ENCODE measurements at regions not wholly inside any gene's neighbourhood (a gene's known extent, or its start where the extent isn't known, plus 50 kb on each side); places are given as distances from the start of the nearest gene placed in this dataset.

- TF ChIP-seq CTCF (IDR thresholded peaks at IDR 0.05) (no peak), CBFB (CRISPR knock-in tag; IDR thresholded peaks at IDR 0.05; ENCODE audit: low read depth) (no peak), ESRRA (CRISPR knock-in tag; IDR thresholded peaks at IDR 0.05; ENCODE audit: borderline replicate concordance) (no peak), ZNF416 (CRISPR knock-in tag; IDR thresholded peaks at IDR 0.05) (no peak)
Measured at GRCh38 chr2:23221236-23221635, 163.7 kb upstream of the KLHL29 start.

Measured in WTC11 (cell line).